Fibroblast of mammary gland (primary cell): ENCODE measurements at regions not wholly inside any gene's neighbourhood (a gene's known extent, or its start where the extent isn't known, plus 50 kb on each side); places are given as distances from the start of the nearest gene placed in this dataset.

Source experiments
- DNase-seq: peaks from one replicate; pipeline ENCODE4 v3.0.0-alpha.2; 2010; ENCODE audit warnings: low read depth
- H3K4me3 ChIP-seq: 2 replicates; pipeline ENCODE4 v1.5.1; 2011; ENCODE audit warnings: low read depth, mild to moderate bottlenecking, low read length, moderate library complexity; ENCODE audit not compliant: control insufficient read depth
- CTCF ChIP-seq: conservative IDR thresholded peaks from 2 replicates; pipeline ENCODE4 v1.5.1; 2011; ENCODE audit warnings: low read depth, low read length, inconsistent platforms; ENCODE audit not compliant: control insufficient read depth, insufficient read depth

- no peak for TF ChIP-seq CTCF
- H3K4me3 ChIP-seq, result no peak overlapping the region
- no peak for DNase-seq
These were observed 65.8 kb upstream of the TOP3B start for GRCh38 chr22:22048318-22048942.

- no peak for TF ChIP-seq CTCF
- H3K4me3 ChIP-seq, result no peak overlapping the region
- no peak for DNase-seq
These were observed 65.2 kb upstream of the TOP3B start for GRCh38 chr22:22047776-22048175.

GRCh38 chr22:22047266-22047665 lies 64.7 kb upstream of the TOP3B start:
- no peak for TF ChIP-seq CTCF
- H3K4me3 ChIP-seq, result no peak overlapping the region
- no peak for DNase-seq

- DNase-seq, result no peak
- no peak for TF ChIP-seq CTCF
- H3K4me3 ChIP-seq, result no peak overlapping the region
These were observed 63.8 kb upstream of the TOP3B start for GRCh38 chr22:22046370-22046769.

- TF ChIP-seq CTCF, result no peak
- no peak overlapping the region for H3K4me3 ChIP-seq
- DNase-seq, result no peak
These were observed 63.2 kb upstream of the TOP3B start for GRCh38 chr22:22045571-22046335.

- TF ChIP-seq CTCF, result no peak
- no peak for DNase-seq
These were observed 61.6 kb upstream of the TOP3B start for GRCh38 chr22:22044153-22044552.

More at GRCh38 chr22:22044153-22044552, 61.6 kb upstream of the TOP3B start:
- H3K4me3 ChIP-seq, result no peak overlapping the region
